ENCODE measurements at regions not wholly inside any gene's neighbourhood (a gene's known extent, or its start where the extent isn't known, plus 50 kb on each side); places are given as distances from the start of the nearest gene placed in this dataset.

GRCh38 chr16:17755158-17755557 lies 284.4 kb upstream of the XYLT1 start:
- no peak for TF ChIP-seq CTCF (conservative IDR thresholded peaks at IDR 0.05; ENCODE audit: low read depth, low read length)
- no peak for DNase-seq (ENCODE audit: low read depth)
- no peak overlapping the region for H3K4me3 ChIP-seq (ENCODE audit: low read length)

GRCh38 chr16:17753434-17753833 lies 282.7 kb upstream of the XYLT1 start:
- TF ChIP-seq CTCF (conservative IDR thresholded peaks at IDR 0.05; ENCODE audit: low read depth, low read length) = no peak
- no peak for DNase-seq (ENCODE audit: low read depth)
- no peak overlapping the region for H3K4me3 ChIP-seq (ENCODE audit: low read length)

GRCh38 chr16:17749706-17750105 lies 278.9 kb upstream of the XYLT1 start:
- no peak for DNase-seq (ENCODE audit: low read depth)
- no peak for TF ChIP-seq CTCF (conservative IDR thresholded peaks at IDR 0.05; ENCODE audit: low read depth, low read length)
- no peak overlapping the region for H3K4me3 ChIP-seq (ENCODE audit: low read length)

GRCh38 chr16:17748044-17748719 lies 277.4 kb upstream of the XYLT1 start:
- no peak overlapping the region for H3K4me3 ChIP-seq (ENCODE audit: low read length)
- DNase-seq (ENCODE audit: low read depth) = no peak
- TF ChIP-seq CTCF (conservative IDR thresholded peaks at IDR 0.05; ENCODE audit: low read depth, low read length) = no peak

- no peak for TF ChIP-seq CTCF (conservative IDR thresholded peaks at IDR 0.05; ENCODE audit: low read depth, low read length)
- no peak for DNase-seq (ENCODE audit: low read depth)
- H3K4me3 ChIP-seq (ENCODE audit: low read length) = no peak overlapping the region
Observed at GRCh38 chr16:17747081-17747756, 276.5 kb upstream of the XYLT1 start.

- no peak for DNase-seq (ENCODE audit: low read depth)
- no peak overlapping the region for H3K4me3 ChIP-seq (ENCODE audit: low read length)
- TF ChIP-seq CTCF (conservative IDR thresholded peaks at IDR 0.05; ENCODE audit: low read depth, low read length) = no peak
Observed at GRCh38 chr16:17744921-17745572, 274.3 kb upstream of the XYLT1 start.
